GM12892 (cell line): ENCODE measurements at regions not wholly inside any gene's neighbourhood (a gene's known extent, or its start where the extent isn't known, plus 50 kb on each side); places are given as distances from the start of the nearest gene placed in this dataset.

Experiments used
- POLR2A ChIP-seq: IDR thresholded peaks from 2 replicates; pipeline ENCODE4 v1.6.1; 2011; ENCODE audit warnings: low read depth, low read length, control low read depth
- POLR2AphosphoS5 ChIP-seq: IDR thresholded peaks from 2 replicates; pipeline ENCODE4 v1.6.1; 2011; ENCODE audit warnings: low read depth, low read length, control low read depth

- TF ChIP-seq POLR2A (no peak), POLR2AphosphoS5 (no peak)
Observed at GRCh38 chr4:67161311-67161710, 384.0 kb downstream of the CENPC start.
